ENCODE measurements at regions not wholly inside any gene's neighbourhood (a gene's known extent, or its start where the extent isn't known, plus 50 kb on each side); places are given as distances from the start of the nearest gene placed in this dataset.
"Not testable (repeated sequence)": the region's sequence is repeated elsewhere in the genome, so short reads cannot be mapped to it uniquely, and the experiment has no call there.

- DNase-seq (ENCODE audit: low read depth, low spot score) = not testable (repeated sequence)
These were observed 140.6 kb downstream of the NPIPB5 start for GRCh38 chr16:22651111-22651817.

GRCh38 chr16:22652463-22652845, 141.8 kb downstream of the NPIPB5 start:
- no peak for DNase-seq (ENCODE audit: low read depth, low spot score)

GRCh38 chr16:22653876-22654275, 143.2 kb downstream of the NPIPB5 start:
- DNase-seq (ENCODE audit: low read depth, low spot score) = no peak

DNA sequence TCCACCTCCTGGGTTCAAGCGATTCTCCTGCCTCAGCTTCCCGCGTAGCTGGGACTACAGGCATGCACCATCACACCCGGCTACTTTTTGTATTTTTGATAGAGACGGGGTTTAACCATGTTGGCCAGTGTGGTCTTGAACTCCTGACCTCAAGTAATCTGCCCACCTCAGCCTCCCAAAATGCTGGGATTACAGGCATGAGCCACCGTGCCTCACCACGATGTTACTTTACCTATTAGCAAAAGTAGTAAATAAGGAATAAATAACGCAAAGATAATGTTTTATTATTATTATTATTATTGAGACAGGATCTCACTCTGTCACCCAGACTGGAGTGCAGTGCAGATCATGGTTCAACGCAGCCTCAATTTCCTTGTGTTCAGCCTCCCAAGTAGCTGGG, 145.9 kb downstream of the NPIPB5 start:
- DNase-seq (ENCODE audit: low read depth, low spot score) = not testable (repeated sequence)

DNA sequence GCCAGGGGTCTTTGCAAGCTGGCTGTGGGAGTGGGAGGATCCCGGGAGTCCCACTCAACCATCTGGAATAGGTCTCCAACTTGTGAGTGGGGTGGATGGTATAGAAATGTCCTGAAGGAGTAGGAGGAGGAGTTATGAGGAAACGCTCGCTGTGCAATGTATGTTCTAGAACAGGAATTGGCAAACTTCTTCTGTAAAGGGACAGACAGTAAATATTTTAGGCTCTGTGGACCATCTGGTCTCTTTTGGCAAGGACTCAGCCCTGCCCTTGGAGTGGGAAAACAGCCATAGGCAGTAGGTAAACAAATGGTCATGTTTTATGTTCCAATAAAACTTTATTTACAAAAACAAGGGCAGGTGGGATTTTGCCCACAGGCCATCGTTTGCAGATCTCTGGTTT, 149.2 kb downstream of the NPIPB5 start:
- DNase-seq (ENCODE audit: low read depth, low spot score) = no peak

DNA sequence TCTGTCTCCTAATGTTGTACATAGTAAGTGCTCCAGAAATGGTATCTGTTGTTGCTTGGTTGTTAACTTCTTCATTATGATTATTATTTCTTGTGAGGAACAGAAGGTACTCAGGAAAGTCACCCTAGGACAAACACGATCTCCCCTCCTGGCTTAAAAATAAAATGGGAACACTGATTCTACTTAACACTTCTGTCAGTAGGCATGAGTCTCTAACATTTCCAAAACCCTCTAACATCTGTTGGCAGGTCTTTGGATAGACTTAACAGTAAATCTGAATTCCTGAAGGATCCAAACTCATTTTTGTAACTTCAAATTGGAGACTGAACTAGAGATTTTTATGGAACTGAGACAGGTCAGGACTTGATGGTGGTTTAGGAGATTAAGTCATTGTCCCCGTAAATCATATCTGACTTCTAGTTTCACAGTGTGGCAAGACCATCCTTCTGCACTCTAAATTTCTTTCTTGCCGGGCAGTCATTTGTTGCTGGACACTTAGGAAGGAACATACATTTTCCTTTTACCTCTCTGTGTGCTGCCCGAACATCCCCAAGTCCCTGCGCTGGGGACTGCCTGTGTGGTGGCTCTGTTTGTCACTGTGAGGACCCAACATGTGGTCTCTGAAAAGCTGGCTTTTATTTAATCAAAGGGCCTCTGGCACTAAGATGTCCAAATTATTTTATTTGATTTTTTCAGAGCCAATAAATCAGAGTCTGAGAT, 149.9 kb downstream of the NPIPB5 start:
- no peak for DNase-seq (ENCODE audit: low read depth, low spot score)

DNA sequence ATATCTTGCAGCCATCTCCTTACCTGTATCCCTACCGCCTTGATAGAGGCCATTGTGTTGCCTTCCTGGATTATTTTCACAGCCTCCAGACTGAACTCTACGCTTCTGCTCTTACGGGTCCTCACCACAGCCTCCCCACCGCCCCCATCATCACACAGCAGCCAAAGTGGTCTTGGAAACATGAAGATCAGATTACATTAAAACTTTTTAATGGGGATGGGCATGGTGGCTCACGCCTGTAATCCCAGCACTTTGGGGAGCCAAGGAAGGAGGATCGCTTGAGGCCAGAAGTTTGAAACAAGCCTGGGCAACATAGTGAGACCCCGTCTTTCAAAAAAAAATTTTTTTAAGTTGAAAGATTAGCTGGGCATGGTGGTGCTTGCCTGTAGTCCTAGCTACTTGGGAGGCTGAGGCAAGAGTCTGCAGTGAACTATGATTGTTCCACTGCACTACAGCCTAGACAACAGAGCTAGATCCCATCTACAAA, 150.5 kb downstream of the NPIPB5 start:
- no peak for DNase-seq (ENCODE audit: low read depth, low spot score)

- not testable (repeated sequence) for DNase-seq (ENCODE audit: low read depth, low spot score)
These were observed 151.0 kb upstream of the HS3ST2 start for GRCh38 chr16:22662958-22663357.

DNA sequence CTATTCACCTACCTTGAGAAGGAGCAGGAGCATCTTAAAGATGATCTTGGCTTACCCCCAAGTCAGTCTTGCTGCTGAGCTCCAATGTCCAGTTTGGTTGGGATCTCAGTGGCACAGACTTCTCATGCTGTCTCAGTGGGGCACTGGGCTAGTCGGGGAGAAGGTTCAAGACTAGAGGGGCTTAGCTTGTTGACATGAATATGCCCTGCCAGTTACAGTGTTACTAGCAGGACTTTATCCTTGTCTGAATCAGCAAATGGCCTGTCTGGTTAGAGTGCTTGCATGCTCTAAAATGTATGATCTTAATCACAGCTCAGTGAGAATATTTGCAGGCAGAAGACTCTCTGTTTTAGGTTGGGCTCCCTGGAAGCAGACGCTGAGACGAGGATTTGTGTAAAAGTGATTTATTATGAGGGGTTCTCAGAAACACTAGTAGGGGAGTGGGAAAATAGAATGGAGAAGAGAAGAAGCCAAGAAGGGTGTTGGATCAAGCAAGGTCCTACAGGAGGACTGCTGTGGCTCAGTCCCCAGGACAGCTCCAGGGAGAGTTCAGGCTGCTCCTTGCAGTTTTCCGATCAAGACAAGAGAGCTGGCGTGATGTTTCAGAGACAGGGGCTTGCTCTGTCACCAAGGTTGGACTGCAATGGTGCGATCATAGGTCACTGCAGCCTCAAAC, 150.4 kb upstream of the HS3ST2 start:
- no peak for DNase-seq (ENCODE audit: low read depth, low spot score)

DNA sequence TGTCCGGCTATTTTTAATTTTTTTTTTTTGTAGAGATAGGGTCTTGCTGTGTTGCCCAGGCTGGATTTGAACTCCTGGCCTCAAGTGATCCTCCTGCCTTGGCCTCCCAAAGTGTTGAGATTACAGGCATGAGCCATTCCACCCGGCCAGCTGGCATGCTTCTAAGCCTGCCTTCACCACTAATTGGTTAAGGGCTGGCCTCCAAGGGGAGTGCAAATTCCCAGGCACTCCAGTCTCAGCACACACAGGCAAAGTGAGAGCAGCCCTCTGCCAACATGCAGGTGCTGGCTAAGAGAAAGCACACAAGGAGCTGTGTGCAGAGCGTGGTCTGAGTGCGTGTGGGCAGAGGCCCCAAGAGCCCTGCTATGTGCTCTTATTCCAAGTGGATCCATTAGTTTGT, 149.8 kb upstream of the HS3ST2 start:
- DNase-seq (ENCODE audit: low read depth, low spot score) = no peak

- no peak for DNase-seq (ENCODE audit: low read depth, low spot score)
These were observed 149.4 kb upstream of the HS3ST2 start for GRCh38 chr16:22664561-22664997.

- DNase-seq (ENCODE audit: low read depth, low spot score) = no peak
These were observed 148.7 kb upstream of the HS3ST2 start for GRCh38 chr16:22665048-22665797.

GRCh38 chr16:22665803-22666202, 148.2 kb upstream of the HS3ST2 start:
- DNase-seq (ENCODE audit: low read depth, low spot score) = no peak

GRCh38 chr16:22668318-22668717, 145.6 kb upstream of the HS3ST2 start:
- no peak for DNase-seq (ENCODE audit: low read depth, low spot score)

DNA sequence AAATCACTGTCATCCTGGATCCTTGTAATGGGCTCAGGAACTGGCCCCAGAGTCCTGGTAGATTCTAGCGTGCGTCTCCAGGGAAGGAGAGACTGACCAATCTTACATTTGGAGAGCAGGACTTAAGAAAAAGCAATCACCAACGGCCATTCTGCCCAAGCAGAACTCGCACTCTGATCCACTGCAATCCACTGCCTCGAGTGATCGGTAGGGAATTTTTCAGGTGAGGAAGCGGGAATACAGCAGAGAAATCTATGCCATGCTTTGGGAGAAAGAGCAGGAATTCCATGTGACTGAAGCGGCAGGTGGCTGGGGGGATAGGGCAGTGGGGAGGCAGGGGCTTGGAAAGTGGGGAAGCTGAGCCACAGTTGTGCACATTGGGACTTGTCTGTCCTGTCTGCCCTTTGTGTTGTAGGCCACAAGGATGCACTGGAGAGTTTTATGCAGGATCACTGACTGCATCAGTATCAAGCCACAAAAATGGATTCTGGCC, 143.9 kb upstream of the HS3ST2 start:
- DNase-seq (ENCODE audit: low read depth, low spot score) = no peak

DNA sequence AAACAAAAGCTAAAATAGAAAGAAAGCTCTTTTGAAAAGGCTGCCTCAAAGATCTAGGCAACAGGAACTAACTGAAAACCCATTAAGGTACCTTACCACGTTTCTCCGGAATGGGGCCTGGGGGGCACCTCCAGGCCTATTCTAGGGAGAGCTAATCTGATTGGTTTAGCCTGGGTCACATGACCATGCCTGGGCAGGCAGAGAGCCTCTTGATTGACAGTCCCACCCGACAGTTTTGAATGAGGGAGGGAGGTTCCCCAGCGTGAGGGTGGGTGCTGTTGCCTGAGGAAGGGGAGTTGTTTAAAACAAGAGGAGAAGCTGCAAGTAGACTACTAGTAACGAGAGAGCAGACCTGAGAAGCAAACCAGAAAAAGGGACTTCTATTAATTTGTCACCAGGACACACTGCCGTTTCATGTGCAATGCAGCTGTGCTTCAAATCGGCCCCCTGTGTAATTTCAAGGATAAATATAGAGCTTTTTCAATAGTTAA, 143.4 kb upstream of the HS3ST2 start:
- DNase-seq (ENCODE audit: low read depth, low spot score) = no peak

DNA sequence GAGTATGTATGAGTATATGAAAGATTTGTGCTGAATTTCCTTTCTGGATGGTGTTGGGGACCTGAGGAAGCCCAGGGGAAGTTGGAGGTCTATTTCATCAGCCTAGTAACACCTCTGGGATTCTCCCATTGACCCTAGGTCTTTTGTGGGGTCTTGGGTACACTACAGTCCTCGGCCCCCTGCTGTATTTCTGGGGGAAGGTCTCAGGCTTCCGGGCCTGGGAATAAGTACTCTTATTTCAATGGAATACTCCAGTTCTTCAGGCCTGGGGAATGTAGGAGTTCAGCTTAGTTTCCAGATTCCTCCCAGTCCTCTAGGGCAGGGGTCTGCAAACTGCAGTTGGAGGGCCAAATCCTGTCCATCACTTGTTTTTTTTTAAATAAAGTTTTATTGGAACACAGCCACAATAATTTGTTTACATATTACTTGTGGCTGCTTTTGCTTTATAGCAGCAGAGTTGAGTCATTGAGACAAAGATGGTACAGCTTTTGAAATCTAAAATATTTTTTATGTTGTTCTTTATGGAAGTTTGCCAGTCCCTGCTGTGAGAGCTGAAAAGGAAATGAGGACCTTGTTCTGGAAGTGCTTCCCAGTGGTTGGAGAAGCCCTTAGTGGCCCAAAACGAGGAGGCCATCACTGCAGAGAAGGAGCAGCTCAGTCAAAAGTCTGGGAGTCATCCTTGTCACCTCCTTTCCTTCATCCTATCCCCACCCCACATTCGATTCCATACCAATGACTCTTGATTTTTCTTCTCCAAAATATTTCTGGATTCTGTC, 142.5 kb upstream of the HS3ST2 start:
- DNase-seq (ENCODE audit: low read depth, low spot score) = no peak

DNA sequence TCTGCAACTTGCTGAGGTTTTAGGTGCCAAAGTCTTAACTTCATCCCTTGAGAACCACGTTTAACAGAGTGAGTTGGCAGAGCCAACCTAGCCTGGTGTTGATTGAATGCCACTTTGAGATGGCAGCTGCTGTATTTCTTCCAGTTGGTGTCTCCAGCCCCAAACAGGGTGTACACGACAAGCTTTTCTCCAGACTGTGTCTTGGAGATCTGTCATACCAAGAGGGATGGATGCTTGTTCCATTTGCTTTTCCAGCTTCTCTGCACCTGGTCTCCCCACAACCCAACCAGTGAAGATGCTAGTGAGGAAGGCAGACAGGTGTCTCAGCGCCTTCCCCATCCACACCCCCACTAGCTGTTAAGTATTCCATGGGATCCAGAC, 141.1 kb upstream of the HS3ST2 start:
- DNase-seq (ENCODE audit: low read depth, low spot score) = no peak

- DNase-seq (ENCODE audit: low read depth, low spot score) = no peak
These were observed 140.5 kb upstream of the HS3ST2 start for GRCh38 chr16:22673421-22673831.

GRCh38 chr16:22674832-22675191, 139.2 kb upstream of the HS3ST2 start:
- no peak for DNase-seq (ENCODE audit: low read depth, low spot score)

Measured in pulmonary artery endothelial cell (primary cell).